CD4-positive, alpha-beta T cell treated with Interleukin-2 at 100 ng/mL for 4 hours (primary cell): ENCODE measurements at regions not wholly inside any gene's neighbourhood (a gene's known extent, or its start where the extent isn't known, plus 50 kb on each side); places are given as distances from the start of the nearest gene placed in this dataset.
"Not testable (repeated sequence)": the region's sequence is repeated elsewhere in the genome, so short reads cannot be mapped to it uniquely, and the experiment has no call there.

Experiments used
- DNase-seq: peaks from one replicate; pipeline ENCODE4 v3.0.0-alpha.2; 2020; ENCODE audit warnings: low spot score

DNA sequence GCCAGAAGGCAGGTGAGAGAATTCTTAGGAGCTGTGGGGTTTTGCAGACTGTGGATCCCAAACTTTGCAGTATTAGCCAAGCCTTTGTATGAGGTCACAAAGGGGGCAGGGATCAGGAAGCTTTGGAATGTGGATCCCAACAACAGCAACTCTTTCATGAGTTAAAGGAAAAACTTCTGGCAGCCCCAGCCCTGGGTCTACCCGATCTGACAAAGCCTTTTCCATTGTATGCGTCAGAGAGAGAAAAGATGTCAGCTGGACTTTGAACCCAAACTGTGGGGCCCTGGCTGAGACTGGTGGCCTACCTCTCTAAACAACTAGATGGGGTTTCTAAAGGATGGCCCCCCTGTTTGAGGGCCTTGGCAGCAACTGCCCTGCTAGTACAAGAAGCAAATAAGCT, 101.8 kb upstream of the OSBPL11 start:
- not testable (repeated sequence) for DNase-seq

- DNase-seq, result peak; percentile 24
These were observed 102.8 kb upstream of the OSBPL11 start for GRCh38 chr3:125697979-125698640.

GRCh38 chr3:125715651-125716050, 120.4 kb upstream of the OSBPL11 start:
- no peak for DNase-seq

DNA sequence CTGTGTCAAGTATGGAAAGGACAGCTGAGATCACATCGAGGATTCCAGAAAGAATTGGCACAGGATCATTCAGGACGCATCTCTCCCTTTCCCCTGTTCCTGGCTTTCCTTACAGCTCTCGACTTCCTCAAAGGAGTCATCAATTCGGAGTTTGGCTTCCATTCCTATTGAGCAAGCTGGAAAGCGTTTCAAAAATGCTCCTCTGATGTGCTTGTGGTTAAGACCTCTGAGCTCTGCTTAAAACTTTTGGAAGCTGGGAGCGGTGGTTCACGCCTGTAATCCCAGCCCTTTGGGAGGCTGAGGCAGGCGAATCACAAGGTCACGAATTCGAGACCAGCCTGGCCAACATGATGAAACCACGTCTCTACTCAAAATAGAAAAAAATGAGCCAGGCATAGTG, 136.9 kb upstream of the OSBPL11 start:
- not testable (repeated sequence) for DNase-seq

- DNase-seq, result not testable (repeated sequence)
These were observed 146.9 kb upstream of the OSBPL11 start for GRCh38 chr3:125741991-125742718.

GRCh38 chr3:125742845-125743244, 147.5 kb upstream of the OSBPL11 start:
- DNase-seq, result peak; percentile 61

DNA sequence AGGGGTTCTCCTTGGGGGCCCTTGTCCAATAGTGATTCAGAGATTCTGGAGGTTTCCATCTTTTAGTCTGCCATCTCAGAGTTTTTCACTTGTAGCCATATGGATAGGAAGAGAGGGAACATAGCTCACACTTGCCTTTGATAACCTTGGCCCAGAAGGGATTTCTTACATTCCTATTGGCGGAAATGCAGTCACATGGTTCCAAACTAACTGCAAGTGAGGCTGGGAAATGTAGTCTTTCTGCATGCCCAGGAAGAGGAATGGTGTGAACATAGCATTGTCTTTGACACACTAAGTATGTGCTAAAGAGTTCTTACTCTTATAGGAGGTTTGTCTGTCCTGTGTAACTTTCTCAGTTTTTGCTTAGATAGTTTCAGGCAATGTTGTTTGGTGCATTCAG, 161.8 kb upstream of the OSBPL11 start:
- DNase-seq, result not testable (repeated sequence)

DNA sequence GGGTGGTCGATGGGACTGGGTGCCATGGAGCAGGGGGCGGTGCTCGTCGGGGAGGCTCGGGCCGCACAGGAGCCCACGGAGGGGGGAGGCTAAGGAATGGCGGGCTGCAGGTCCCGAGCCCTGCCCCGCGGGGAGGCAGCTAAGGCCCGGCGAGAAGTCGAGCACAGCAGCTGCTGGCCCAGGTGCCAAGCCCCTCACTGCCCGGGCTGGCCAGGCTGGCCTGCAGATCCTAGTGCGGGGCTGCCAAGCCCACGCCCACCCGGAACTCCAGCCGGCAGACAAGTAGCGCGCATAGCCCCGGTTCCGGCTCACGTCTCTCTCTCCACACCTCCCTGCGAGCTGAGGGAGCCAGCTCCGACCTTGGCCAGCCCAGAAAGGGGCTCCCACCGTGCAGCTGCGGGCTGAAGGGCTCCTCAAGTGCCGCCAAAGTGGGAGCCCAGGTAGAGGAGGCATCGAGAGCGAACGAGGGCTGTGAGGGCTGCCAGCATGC, 163.4 kb upstream of the OSBPL11 start:
- DNase-seq, result not testable (repeated sequence)

GRCh38 chr3:125762601-125763000, 167.3 kb upstream of the OSBPL11 start:
- DNase-seq, result not testable (repeated sequence)

DNA sequence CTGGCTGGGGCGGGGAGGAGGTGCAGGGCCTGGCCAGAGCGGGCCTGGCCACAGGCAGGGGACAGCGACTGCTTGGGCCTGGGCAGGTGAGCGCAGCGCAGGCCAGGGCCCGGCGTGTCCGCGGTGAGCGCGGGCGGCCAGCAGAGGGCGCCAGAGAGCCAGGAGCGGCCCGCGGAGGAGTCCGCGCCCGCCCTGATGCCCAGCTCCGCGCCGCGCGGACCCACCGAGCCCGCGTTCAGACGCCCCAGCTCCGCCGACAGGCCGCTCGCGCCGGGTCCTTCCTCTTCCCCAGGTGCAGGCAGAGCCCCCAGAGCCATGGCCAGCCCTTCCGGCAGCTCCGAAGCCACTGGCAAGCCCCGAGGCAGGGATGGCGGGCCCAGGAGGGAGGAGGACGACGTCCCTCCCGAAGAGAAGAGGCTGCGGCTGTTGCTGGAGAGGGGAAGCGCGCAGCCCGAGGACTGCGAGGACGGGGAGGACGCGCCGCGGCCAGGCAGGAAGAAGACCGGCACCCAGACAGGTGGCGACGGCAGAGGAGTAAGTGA, 171.1 kb upstream of the OSBPL11 start:
- DNase-seq, result peak; percentile 65

- DNase-seq, result peak; percentile 16
These were observed 171.6 kb upstream of the OSBPL11 start for GRCh38 chr3:125766931-125767330.

DNA sequence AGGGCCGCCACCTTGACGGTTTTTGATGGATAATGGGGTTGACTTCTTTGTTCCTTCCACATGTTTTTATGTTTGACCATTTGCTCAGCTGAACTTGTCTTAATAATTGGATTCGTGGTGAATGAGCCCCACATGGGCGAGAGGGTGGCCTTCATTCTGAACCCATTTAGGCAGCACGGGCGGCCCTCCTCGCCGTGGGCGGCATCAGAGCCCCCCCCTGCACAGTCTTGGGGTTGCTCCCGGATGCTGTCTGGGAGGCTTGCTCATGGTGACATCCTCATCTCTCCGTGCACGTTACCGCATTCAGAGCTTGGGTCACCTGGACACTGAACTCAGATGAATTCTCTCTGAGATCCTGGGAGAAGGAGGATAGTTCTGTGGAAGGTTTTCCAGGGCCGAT, 172.3 kb upstream of the OSBPL11 start:
- no peak for DNase-seq

- not testable (repeated sequence) for DNase-seq
These were observed 173.5 kb upstream of the OSBPL11 start for GRCh38 chr3:125768821-125769220.

DNA sequence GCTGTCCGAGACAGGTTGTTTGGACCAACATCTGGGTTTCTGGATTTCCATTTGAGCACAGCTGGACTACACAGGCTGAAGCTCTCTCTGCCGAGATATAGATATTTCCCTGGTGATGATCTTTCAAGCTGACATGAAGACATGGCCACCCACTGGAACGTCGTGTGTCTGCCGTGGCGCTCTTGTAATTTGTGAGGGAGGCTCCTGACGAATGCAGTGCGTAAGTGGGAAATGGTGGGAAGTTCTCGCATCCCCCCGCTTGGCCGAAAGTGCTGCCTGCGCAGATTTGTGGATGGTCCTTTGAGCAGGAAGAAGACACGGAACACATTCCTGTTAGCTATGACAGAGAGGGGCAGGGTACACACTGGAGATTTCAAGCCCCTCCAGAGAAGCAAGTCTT, 176.2 kb upstream of the OSBPL11 start:
- DNase-seq, result not testable (repeated sequence)

DNA sequence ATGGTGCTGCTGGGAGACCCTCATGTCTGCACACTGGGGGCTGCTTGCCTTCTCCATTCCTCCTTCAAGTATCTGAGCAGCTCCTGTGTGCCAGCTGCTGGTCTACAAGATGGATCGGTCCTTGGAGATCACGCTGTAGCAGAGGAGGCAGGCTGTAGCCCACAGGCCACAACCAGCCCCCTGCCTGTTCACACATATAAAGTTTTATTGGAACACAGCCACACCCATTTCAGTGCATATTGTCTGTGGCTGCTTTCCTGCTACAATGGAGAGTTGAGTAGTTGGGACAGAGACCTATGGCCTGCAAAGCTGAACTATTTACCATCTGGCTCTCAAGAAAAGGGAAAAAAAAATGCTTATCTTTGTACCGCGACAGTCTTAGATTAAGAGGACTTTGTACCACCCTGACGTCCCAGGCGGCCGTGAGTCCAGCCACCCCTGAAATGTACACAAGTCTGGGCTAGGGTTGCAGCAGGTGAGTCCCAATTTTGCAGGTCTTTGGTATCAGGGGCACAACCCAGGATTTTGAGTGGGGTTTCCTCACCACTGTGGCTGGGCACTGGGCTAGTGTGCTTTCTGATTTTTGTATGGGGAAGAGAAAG, 179.2 kb upstream of the OSBPL11 start:
- DNase-seq, result not testable (repeated sequence)

DNA sequence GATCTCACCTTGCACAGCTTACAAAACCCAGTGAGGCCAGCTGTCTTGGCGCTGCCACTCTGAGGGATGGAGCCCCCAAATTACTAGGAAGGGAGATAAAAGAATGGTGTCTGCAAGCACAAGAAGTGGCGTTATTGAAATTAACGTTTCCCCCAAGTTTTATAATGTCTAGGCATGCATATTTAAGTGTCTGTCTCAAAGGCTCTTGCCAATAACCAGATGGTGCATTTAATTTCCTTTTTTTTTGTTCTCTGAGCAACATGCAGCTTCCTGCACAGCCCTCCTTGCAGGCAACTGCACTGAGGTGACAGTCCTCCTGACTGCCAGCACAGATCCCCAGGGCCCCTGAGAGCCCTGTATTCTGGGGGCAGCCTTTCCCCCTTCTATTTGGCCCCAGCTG, 179.8 kb upstream of the OSBPL11 start:
- DNase-seq, result not testable (repeated sequence)

DNA sequence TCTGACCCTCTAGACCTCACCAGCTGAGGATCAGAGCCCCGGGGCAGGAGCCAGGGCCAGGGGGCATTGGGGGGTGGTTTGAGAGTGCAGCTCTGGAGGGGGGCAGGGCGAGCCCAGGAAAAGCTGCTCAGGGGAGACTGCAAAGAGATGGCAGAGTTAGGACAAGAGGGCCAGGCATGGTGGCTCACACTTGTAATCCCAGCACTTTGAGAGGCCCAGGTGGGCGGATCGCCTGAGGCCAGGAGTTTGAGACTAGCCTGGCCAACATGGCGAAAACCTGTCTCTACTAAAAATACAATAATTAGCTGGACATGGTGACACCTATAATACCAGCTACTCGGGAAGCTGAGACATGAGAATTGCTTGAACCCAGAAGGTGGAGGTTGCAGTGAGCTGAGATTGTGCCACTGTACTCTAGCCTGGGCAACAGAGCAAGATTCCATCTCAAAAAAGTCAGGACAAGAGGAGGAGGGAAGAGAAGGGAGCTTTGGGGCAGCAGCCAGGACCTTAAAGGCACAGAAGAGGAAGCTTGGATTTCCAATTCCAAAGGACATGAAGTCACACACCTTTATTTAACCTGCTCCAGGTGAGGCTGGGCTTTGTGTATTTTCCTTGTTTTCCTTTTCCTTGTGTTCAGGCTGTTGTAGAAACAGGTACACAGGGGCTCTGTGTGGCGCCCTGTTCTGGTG, 180.5 kb upstream of the OSBPL11 start:
- not testable (repeated sequence) for DNase-seq

DNA sequence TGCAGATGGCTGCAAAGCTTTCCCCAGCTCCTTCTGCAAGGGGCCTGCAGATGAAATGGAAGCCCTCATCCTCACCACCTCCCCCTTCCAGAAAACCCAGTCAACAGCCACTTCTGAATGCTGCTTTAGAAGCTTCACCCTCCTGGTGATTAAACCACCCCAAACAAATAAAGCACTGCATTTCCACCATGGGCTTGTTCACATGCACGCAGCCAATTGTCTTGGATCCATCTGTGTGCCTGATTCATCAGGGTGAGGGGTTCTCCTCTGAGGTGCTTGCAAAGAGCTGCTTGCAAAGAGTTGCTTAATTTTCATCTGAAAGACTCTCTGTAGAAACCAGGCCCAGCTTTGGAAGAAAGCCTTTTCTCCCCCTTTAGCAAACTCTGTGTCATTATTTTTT, 184.0 kb upstream of the OSBPL11 start:
- DNase-seq, result not testable (repeated sequence)

- not testable (repeated sequence) for DNase-seq
These were observed 184.6 kb upstream of the OSBPL11 start for GRCh38 chr3:125779918-125780317.

DNA sequence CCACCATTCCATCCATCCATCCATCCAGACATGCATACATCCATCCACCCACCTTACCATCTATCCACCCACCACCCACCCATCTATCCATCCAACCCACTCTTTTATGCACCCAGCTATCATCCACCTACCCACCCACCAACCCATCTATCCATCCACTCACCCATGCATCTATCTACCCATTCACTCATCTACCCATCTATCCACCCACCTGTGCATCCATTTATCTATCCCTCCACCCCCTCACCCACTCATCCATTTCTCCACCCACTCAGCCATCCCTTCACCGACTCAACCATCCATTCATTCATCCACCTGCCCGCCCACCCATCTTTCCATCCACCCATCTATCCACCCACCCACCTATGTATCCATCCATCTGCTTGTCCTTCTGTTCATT, 186.4 kb upstream of the OSBPL11 start:
- DNase-seq, result not testable (repeated sequence)

DNA sequence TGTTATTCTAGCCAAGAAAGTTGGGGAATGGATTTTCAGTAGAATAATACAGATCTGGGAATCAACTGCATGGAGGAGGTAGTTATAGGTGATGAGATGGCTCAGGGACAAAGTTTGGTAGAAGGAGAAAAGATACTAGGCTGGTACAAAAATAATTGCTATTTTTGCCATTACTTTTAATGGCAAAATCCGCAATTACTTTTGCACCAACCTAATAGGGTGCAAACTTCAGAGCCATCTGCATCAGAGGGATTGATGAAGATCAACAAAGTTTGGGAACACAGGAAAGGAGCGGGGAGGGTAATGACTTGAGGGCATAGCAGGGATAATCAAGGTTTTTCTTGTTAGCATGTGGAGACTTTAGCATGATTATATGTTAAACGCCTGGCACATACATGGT, 178.7 kb upstream of the ROPN1B start:
- not testable (repeated sequence) for DNase-seq

GRCh38 chr3:125791021-125791420, 178.0 kb upstream of the ROPN1B start:
- DNase-seq, result not testable (repeated sequence)
